SK-N-SH (cell line): ENCODE measurements at regions not wholly inside any gene's neighbourhood (a gene's known extent, or its start where the extent isn't known, plus 50 kb on each side); places are given as distances from the start of the nearest gene placed in this dataset.
A peak's percentile ranks its signal among the peaks of the same experiment; 100 is the strongest.

Experiments
- CTCF ChIA-PET: fragments of 300-600, 350-600 bp; formaldehyde crosslinking; extraction: SDS; loops from one replicate; lab custom pipeline; 2021; lab: Yijun Ruan, JAX
- POLR2A ChIA-PET: fragments of 350-600 bp; sonication (Branson Sonifier 250); formaldehyde crosslinking; extraction: SDS; loops from one replicate; lab custom pipeline; 2020; ENCODE audit warnings: antibody characterized with exemption, inconsistent platforms; lab: Yijun Ruan, JAX
- DNase-seq: peaks from one replicate; pipeline ENCODE4 v3.0.0; 2012
- H2AFZ ChIP-seq: fragments of 200-600 bp; sonication (generic); 2 replicates; pipeline ENCODE4 v1.8.1; 2016; ENCODE audit warnings: antibody characterized with exemption, mild to moderate bottlenecking, low read depth
- H3F3A ChIP-seq: fragments of 200-600 bp; sonication (generic); replicated peaks from 2 replicates; pipeline ENCODE3; 2016; ENCODE audit warnings: antibody characterized with exemption, mild to moderate bottlenecking; ENCODE audit not compliant: insufficient read depth
- H3K27ac ChIP-seq, 2 experiments: fragments of 200-500 bp in 1 of 2; fragments of 200-600 bp in 1 of 2; sonication (Bioruptor generic) in 1 of 2; sonication (generic), shearing (Covaris generic) in 1 of 2; 2 replicates each; pipeline versions ENCODE4 v1.5.1 to v1.6.1; 2014 to 2016; ENCODE audit warnings: low read depth in 2 of 2, inconsistent platforms in 1 of 2, low read length in 1 of 2, mild to moderate bottlenecking in 1 of 2, mixed read lengths in 1 of 2
- H3K27me3 ChIP-seq: fragments of 200-600 bp; sonication (generic), shearing (Covaris generic); 2 replicates; pipeline ENCODE4 v1.6.1; 2016; ENCODE audit warnings: mixed run types; ENCODE audit not compliant: insufficient read depth
- H3K36me3 ChIP-seq, 2 experiments: fragments of 200-500 bp in 1 of 2; fragments of 200-600 bp in 1 of 2; sonication (Bioruptor generic) in 1 of 2; sonication (generic) in 1 of 2; replicated peaks in 1 of 2; 2 replicates each; pipeline versions ENCODE3 to v1.5.1; 2014 to 2016; ENCODE audit warnings: low read length in 1 of 2, mild to moderate bottlenecking in 1 of 2; ENCODE audit not compliant: insufficient read depth in 2 of 2, control insufficient read depth in 1 of 2
- H3K4me1 ChIP-seq, 2 experiments: fragments of 200-500 bp in 1 of 2; fragments of 200-600 bp in 1 of 2; sonication (Bioruptor generic) in 1 of 2; sonication (generic), shearing (Covaris generic) in 1 of 2; 2 replicates each; pipeline versions ENCODE4 v1.5.1 to v1.6.1; 2014 to 2016; ENCODE audit warnings: low read depth in 1 of 2, low read length in 1 of 2, mixed run types in 1 of 2; ENCODE audit not compliant: insufficient read depth in 2 of 2, control insufficient read depth in 1 of 2
- H3K4me2 ChIP-seq: fragments of 200-600 bp; sonication (generic), shearing (Covaris generic); 2 replicates; pipeline ENCODE4 v1.6.1; 2017; ENCODE audit warnings: mixed run types
- H3K4me3 ChIP-seq, 2 experiments: fragments of 200-500 bp in 1 of 2; fragments of 200-600 bp in 1 of 2; sonication (Bioruptor generic) in 1 of 2; sonication (generic), shearing (Covaris generic) in 1 of 2; 2 replicates each; pipeline versions ENCODE4 v1.5.1 to v1.8.1; 2014 to 2016; ENCODE audit warnings: low read depth in 2 of 2, inconsistent platforms in 1 of 2, low read length in 1 of 2, mild to moderate bottlenecking in 1 of 2, mixed read lengths in 1 of 2, moderate library complexity in 1 of 2
- H3K79me2 ChIP-seq: fragments of 200-600 bp; sonication (generic); 2 replicates; pipeline ENCODE4 v1.8.1; 2017; ENCODE audit warnings: mild to moderate bottlenecking; ENCODE audit not compliant: insufficient read depth
- H3K9ac ChIP-seq: fragments of 200-600 bp; sonication (generic); 2 replicates; pipeline ENCODE4 v1.6.1; 2017; ENCODE audit warnings: mixed run types
- H3K9me2 ChIP-seq: fragments of 200-600 bp; sonication (generic); 2 replicates; pipeline ENCODE4 v1.6.1; 2017; ENCODE audit warnings: mixed run types
- H3K9me3 ChIP-seq: fragments of 200-600 bp; sonication (generic); 2 replicates; pipeline ENCODE4 v1.6.1; 2017; ENCODE audit warnings: mixed run types, mild to moderate bottlenecking, moderate library complexity
- H4K20me1 ChIP-seq: fragments of 200-600 bp; sonication (generic); 2 replicates; pipeline ENCODE4 v1.6.1; 2017; ENCODE audit warnings: mild to moderate bottlenecking, mixed run types; ENCODE audit not compliant: insufficient read depth
- EP300 ChIP-seq, 2 experiments: IDR thresholded peaks; 2 replicates each; pipeline versions ENCODE4 v1.4.0 to v1.6.1; 2012; ENCODE audit warnings: borderline replicate concordance in 1 of 2, low read depth in 1 of 2, low read length in 1 of 2
- FOXM1 ChIP-seq: IDR thresholded peaks from 2 replicates; pipeline ENCODE4 v1.4.0; 2012; ENCODE audit warnings: low read depth, mild to moderate bottlenecking
- RAD21 ChIP-seq: IDR thresholded peaks from 2 replicates; pipeline ENCODE4 v1.6.1; 2012; ENCODE audit warnings: mild to moderate bottlenecking, low read length
- RCOR1 ChIP-seq: fragments of 150-350 bp; IDR thresholded peaks from 2 replicates; pipeline ENCODE4 v1.6.1; 2017; ENCODE audit warnings: antibody characterized with exemption, low read length
- SMC3 ChIP-seq: IDR thresholded peaks from 2 replicates; pipeline ENCODE4 v1.6.1; 2012; ENCODE audit warnings: low read depth, low read length, improper control_type of control experiment
- TAF1 ChIP-seq: IDR thresholded peaks from 2 replicates; pipeline ENCODE4 v1.6.1; 2012; ENCODE audit warnings: low read depth, mild to moderate bottlenecking, low read length, moderate library complexity, borderline replicate concordance
- TCF12 ChIP-seq: IDR thresholded peaks from 2 replicates; pipeline ENCODE4 v1.4.0; 2012
- YY1 ChIP-seq: IDR thresholded peaks from 2 replicates; pipeline ENCODE4 v1.4.0; 2012; ENCODE audit warnings: low read depth, mild to moderate bottlenecking
- WGBS: methylation state at CpG from one replicate; pipeline ENCODE4 v1.1.6; 2017; ENCODE audit warnings: low lambda C conversion rate; 5-methylcytosine and 5-hydroxymethylcytosine counted together
- TF ChIP-seq, protein P1 (sequence below): IDR thresholded peaks from 2 replicates; pipeline ENCODE4 v1.4.0; 2012; ENCODE audit warnings: low read depth, borderline replicate concordance
- TF ChIP-seq, protein P2 (sequence below): fragments of 150-350 bp; IDR thresholded peaks from 2 replicates; pipeline ENCODE4 v1.6.1; 2016; ENCODE audit warnings: mild to moderate bottlenecking, low read depth, low read length
- TF ChIP-seq, protein P3 (sequence below): IDR thresholded peaks from 2 replicates; pipeline ENCODE4; 2012
- TF ChIP-seq, protein P4 (sequence below): fragments of 200-600 bp; sonication (generic); IDR thresholded peaks from 2 replicates; pipeline ENCODE4 v1.6.1; 2017; ENCODE audit warnings: antibody characterized with exemption, mild to moderate bottlenecking, moderate library complexity
- TF ChIP-seq, protein P5 (sequence below): IDR thresholded peaks from 2 replicates; pipeline ENCODE4 v1.6.1; 2012; ENCODE audit warnings: mild to moderate bottlenecking, low read depth, low read length, moderate library complexity

DNA sequence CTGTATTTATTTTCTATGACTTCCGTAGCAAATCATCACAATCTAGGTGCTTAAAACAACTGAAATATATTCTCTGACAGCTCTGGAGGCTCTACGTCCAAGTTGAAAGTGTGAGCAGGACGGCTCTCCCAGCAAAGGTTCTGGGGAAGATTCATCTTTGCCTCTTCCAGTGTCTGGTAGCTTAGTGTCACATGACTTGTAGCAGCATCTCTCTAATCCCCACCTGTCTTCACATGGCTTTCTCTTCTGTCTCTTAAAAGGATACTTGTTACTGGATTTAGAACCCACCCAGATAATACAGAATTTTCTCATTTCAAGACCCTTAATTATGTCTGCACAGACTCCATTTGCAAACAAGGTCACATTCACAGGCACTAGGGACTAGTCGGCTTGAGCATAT, 687.7 kb upstream of the RBFOX1 start (continued):
- TF ChIP-seq TCF12 (no peak), YY1 (no peak)
- TF ChIP-seq, protein P1, sequence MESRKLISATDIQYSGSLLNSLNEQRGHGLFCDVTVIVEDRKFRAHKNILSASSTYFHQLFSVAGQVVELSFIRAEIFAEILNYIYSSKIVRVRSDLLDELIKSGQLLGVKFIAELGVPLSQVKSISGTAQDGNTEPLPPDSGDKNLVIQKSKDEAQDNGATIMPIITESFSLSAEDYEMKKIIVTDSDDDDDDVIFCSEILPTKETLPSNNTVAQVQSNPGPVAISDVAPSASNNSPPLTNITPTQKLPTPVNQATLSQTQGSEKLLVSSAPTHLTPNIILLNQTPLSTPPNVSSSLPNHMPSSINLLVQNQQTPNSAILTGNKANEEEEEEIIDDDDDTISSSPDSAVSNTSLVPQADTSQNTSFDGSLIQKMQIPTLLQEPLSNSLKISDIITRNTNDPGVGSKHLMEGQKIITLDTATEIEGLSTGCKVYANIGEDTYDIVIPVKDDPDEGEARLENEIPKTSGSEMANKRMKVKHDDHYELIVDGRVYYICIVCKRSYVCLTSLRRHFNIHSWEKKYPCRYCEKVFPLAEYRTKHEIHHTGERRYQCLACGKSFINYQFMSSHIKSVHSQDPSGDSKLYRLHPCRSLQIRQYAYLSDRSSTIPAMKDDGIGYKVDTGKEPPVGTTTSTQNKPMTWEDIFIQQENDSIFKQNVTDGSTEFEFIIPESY = no peak
- TF ChIP-seq, protein P2, sequence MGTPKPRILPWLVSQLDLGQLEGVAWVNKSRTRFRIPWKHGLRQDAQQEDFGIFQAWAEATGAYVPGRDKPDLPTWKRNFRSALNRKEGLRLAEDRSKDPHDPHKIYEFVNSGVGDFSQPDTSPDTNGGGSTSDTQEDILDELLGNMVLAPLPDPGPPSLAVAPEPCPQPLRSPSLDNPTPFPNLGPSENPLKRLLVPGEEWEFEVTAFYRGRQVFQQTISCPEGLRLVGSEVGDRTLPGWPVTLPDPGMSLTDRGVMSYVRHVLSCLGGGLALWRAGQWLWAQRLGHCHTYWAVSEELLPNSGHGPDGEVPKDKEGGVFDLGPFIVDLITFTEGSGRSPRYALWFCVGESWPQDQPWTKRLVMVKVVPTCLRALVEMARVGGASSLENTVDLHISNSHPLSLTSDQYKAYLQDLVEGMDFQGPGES = no peak
- TF ChIP-seq, protein P3, sequence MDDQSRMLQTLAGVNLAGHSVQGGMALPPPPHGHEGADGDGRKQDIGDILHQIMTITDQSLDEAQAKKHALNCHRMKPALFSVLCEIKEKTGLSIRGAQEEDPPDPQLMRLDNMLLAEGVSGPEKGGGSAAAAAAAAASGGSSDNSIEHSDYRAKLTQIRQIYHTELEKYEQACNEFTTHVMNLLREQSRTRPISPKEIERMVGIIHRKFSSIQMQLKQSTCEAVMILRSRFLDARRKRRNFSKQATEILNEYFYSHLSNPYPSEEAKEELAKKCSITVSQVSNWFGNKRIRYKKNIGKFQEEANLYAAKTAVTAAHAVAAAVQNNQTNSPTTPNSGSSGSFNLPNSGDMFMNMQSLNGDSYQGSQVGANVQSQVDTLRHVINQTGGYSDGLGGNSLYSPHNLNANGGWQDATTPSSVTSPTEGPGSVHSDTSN = no peak
- TF ChIP-seq, all 33 proteins: peak for 0

DNA sequence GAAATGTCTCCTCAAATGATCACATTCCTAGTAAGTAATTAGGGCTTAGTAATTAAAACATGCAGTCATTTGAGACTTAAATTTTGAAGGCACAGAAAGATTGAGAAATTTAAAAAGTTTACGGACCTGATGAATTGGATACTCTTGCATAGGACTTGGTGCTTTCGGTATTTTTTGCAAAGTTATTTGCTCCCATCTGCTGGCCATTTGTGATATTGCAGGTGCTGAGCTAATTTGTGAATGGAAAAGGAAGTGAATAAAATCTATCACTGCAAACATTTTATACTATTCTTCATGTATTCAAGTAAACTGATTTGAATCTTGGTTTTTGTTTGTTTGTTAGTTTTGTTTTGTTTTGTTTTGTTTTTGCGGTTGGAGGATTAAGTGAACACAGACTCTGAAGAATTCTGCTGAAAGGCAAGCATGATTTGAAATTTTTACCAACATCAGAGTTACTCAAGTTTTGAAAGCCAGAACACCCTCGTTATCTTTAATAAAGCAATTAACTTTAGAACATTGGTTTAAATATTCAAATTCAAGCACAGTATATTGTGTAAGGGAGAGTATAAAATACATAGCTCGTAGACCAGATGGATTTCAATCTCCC, 689.5 kb upstream of the RBFOX1 start:
- TF ChIP-seq RCOR1 (no peak), FOXM1 (no peak), SMC3 (peak; percentile 67), TAF1 (no peak), EP300 (IDR thresholded peaks at IDR 0.05; ENCODE audit: borderline replicate concordance in 1 of 2, low read depth in 1 of 2, low read length in 1 of 2) (no peak), RAD21 (peak; percentile 91)
- TF ChIP-seq, protein P4, sequence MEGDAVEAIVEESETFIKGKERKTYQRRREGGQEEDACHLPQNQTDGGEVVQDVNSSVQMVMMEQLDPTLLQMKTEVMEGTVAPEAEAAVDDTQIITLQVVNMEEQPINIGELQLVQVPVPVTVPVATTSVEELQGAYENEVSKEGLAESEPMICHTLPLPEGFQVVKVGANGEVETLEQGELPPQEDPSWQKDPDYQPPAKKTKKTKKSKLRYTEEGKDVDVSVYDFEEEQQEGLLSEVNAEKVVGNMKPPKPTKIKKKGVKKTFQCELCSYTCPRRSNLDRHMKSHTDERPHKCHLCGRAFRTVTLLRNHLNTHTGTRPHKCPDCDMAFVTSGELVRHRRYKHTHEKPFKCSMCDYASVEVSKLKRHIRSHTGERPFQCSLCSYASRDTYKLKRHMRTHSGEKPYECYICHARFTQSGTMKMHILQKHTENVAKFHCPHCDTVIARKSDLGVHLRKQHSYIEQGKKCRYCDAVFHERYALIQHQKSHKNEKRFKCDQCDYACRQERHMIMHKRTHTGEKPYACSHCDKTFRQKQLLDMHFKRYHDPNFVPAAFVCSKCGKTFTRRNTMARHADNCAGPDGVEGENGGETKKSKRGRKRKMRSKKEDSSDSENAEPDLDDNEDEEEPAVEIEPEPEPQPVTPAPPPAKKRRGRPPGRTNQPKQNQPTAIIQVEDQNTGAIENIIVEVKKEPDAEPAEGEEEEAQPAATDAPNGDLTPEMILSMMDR = peak; percentile 83
- TF ChIP-seq, protein P5, sequence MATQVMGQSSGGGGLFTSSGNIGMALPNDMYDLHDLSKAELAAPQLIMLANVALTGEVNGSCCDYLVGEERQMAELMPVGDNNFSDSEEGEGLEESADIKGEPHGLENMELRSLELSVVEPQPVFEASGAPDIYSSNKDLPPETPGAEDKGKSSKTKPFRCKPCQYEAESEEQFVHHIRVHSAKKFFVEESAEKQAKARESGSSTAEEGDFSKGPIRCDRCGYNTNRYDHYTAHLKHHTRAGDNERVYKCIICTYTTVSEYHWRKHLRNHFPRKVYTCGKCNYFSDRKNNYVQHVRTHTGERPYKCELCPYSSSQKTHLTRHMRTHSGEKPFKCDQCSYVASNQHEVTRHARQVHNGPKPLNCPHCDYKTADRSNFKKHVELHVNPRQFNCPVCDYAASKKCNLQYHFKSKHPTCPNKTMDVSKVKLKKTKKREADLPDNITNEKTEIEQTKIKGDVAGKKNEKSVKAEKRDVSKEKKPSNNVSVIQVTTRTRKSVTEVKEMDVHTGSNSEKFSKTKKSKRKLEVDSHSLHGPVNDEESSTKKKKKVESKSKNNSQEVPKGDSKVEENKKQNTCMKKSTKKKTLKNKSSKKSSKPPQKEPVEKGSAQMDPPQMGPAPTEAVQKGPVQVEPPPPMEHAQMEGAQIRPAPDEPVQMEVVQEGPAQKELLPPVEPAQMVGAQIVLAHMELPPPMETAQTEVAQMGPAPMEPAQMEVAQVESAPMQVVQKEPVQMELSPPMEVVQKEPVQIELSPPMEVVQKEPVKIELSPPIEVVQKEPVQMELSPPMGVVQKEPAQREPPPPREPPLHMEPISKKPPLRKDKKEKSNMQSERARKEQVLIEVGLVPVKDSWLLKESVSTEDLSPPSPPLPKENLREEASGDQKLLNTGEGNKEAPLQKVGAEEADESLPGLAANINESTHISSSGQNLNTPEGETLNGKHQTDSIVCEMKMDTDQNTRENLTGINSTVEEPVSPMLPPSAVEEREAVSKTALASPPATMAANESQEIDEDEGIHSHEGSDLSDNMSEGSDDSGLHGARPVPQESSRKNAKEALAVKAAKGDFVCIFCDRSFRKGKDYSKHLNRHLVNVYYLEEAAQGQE = no peak
- peak; percentile 36 for DNase-seq
- Histone ChIP-seq H3K9ac (no peak overlapping the region), H4K20me1 (no peaks in the 10 kb centered on the region), H3K4me1 (no peaks in the 10 kb centered on the region; a peak in 1 of 4 replicates), H3K4me2 (no peak overlapping the region), H3K4me3 (no peak overlapping the region; a peak in 1 of 4 replicates), H2AFZ (no peak overlapping the region), H3K27me3 (no peaks in the 10 kb centered on the region), H3F3A (no peaks in the 10 kb centered on the region), H3K79me2 (no peaks in the 10 kb centered on the region), H3K9me3 (no peaks in the 10 kb centered on the region), H3K27ac (no peak overlapping the region), H3K9me2 (no peaks in the 10 kb centered on the region), H3K36me3 (no peaks in the 10 kb centered on the region)
- POLR2A ChIA-PET = no interaction called here
- WGBS = 8% methylated on average over 5 of the region's 5 CpGs
- CTCF ChIA-PET = interaction anchor here (0.5 to 4.8 kb wide), 45 partner anchors 11 to 1707 kb away, joined by 3 to 51 read pairs (median 4); no protein-coding TSS in a partner anchor
